Medulla oblongata (tissue), 1 donor: ENCODE measurements at regions not wholly inside any gene's neighbourhood (a gene's known extent, or its start where the extent isn't known, plus 50 kb on each side); places are given as distances from the start of the nearest gene placed in this dataset.
A peak's percentile ranks its signal among the peaks of the same experiment; 100 is the strongest.
"Not testable (repeated sequence)": the region's sequence is repeated elsewhere in the genome, so short reads cannot be mapped to it uniquely, and the experiment has no call there.

Experiments used
- DNase-seq: peaks from one replicate; pipeline ENCODE4 v3.0.0-alpha.2; 2015; ENCODE audit errors: extremely low spot score

GRCh38 chr7:83827036-83827435, 178.1 kb upstream of the SEMA3E start:
- no peak for DNase-seq

GRCh38 chr7:83824214-83824613, 175.3 kb upstream of the SEMA3E start:
- no peak for DNase-seq

- no peak for DNase-seq
Observed at GRCh38 chr7:83821866-83822265, 172.9 kb upstream of the SEMA3E start.

GRCh38 chr7:83820641-83821040, 171.7 kb upstream of the SEMA3E start:
- DNase-seq = no peak

- no peak for DNase-seq
Observed at GRCh38 chr7:83819911-83820310, 171.0 kb upstream of the SEMA3E start.

GRCh38 chr7:83814480-83814879, 165.5 kb upstream of the SEMA3E start:
- no peak for DNase-seq

- DNase-seq = not testable (repeated sequence)
Observed at GRCh38 chr7:83812563-83812962, 163.6 kb upstream of the SEMA3E start.

- DNase-seq = no peak
Observed at GRCh38 chr7:83808982-83809381, 160.0 kb upstream of the SEMA3E start.

- no peak for DNase-seq
Observed at GRCh38 chr7:83807774-83808173, 158.8 kb upstream of the SEMA3E start.

- DNase-seq = no peak
Observed at GRCh38 chr7:83806538-83806937, 157.6 kb upstream of the SEMA3E start.

GRCh38 chr7:83799333-83799732, 150.4 kb upstream of the SEMA3E start:
- DNase-seq = no peak

- DNase-seq = no peak
Observed at GRCh38 chr7:83798489-83798888, 149.6 kb upstream of the SEMA3E start.

- no peak for DNase-seq
Observed at GRCh38 chr7:83796760-83797159, 147.8 kb upstream of the SEMA3E start.

- DNase-seq = peak; percentile 4
Observed at GRCh38 chr7:83794829-83795228, 145.9 kb upstream of the SEMA3E start.

- DNase-seq = no peak
Observed at GRCh38 chr7:83793558-83793957, 144.6 kb upstream of the SEMA3E start.

- no peak for DNase-seq
Observed at GRCh38 chr7:83791737-83792136, 142.8 kb upstream of the SEMA3E start.

- DNase-seq = no peak
Observed at GRCh38 chr7:83786858-83787257, 137.9 kb upstream of the SEMA3E start.

- DNase-seq = no peak
Observed at GRCh38 chr7:83782628-83783027, 133.7 kb upstream of the SEMA3E start.

GRCh38 chr7:83778073-83778443, 129.1 kb upstream of the SEMA3E start:
- no peak for DNase-seq

GRCh38 chr7:83777406-83778072, 128.6 kb upstream of the SEMA3E start:
- no peak for DNase-seq

GRCh38 chr7:83769407-83769806, 120.5 kb upstream of the SEMA3E start:
- no peak for DNase-seq

GRCh38 chr7:83751217-83751616, 102.3 kb upstream of the SEMA3E start:
- DNase-seq = no peak

GRCh38 chr7:83749495-83749894, 100.6 kb upstream of the SEMA3E start:
- no peak for DNase-seq

GRCh38 chr7:83739527-83739926, 90.6 kb upstream of the SEMA3E start:
- no peak for DNase-seq
